ENCODE measurements at regions not wholly inside any gene's neighbourhood (a gene's known extent, or its start where the extent isn't known, plus 50 kb on each side); places are given as distances from the start of the nearest gene placed in this dataset.

- no peak overlapping the region for H2AFZ ChIP-seq (ENCODE audit: low read depth)
- H3K9me2 ChIP-seq, result no peaks in the 10 kb centered on the region
- H3K27me3 ChIP-seq (ENCODE audit: insufficient read depth), result no peaks in the 10 kb centered on the region
- H3K9ac ChIP-seq, result no peak overlapping the region
- H3K4me2 ChIP-seq, result no peak overlapping the region
- no peak for DNase-seq
- no peaks in the 10 kb centered on the region for H4K20me1 ChIP-seq (ENCODE audit: insufficient read depth)
- TF ChIP-seq TAF1 (IDR thresholded peaks at IDR 0.05; ENCODE audit: borderline replicate concordance, low read depth, low read length) (no peak), TCF12 (IDR thresholded peaks at IDR 0.05) (no peak), REST (IDR thresholded peaks at IDR 0.05; ENCODE audit: low read depth, low read length) (no peak), EZH2phosphoT487 (IDR thresholded peaks at IDR 0.05; ENCODE audit: borderline replicate concordance, low read depth) (no peak), CHD2 (IDR thresholded peaks at IDR 0.05; ENCODE audit: low read length, partially characterized antibody) (no peak), GATA2 (CRISPR knock-in tag; IDR thresholded peaks at IDR 0.05) (no peak), USF1 (IDR thresholded peaks at IDR 0.05; ENCODE audit: borderline replicate concordance, low read depth) (no peak), YY1 (IDR thresholded peaks at IDR 0.05; ENCODE audit: low read depth) (no peak), RXRA (IDR thresholded peaks at IDR 0.05; ENCODE audit: borderline replicate concordance, low read depth) (no peak), GABPA (IDR thresholded peaks at IDR 0.05; ENCODE audit: low read depth) (no peak), ELF1 (IDR thresholded peaks at IDR 0.05) (no peak), JUND (IDR thresholded peaks at IDR 0.05) (no peak), TEAD4 (IDR thresholded peaks at IDR 0.05; ENCODE audit: borderline replicate concordance, insufficient read depth) (no peak), EP300 (IDR thresholded peaks at IDR 0.05; ENCODE audit: borderline replicate concordance in 1 of 2, low read depth in 1 of 2, low read length in 1 of 2) (no peak), CTCF (IDR thresholded peaks at IDR 0.05) (no peak), USF2 (IDR thresholded peaks at IDR 0.05; ENCODE audit: borderline replicate concordance, low read depth, low read length) (no peak), FOXM1 (IDR thresholded peaks at IDR 0.05; ENCODE audit: low read depth) (no peak)
- H3K4me1 ChIP-seq (ENCODE audit: control insufficient read depth in 1 of 2, insufficient read depth in 2 of 2, low read depth in 1 of 2, low read length in 1 of 2), result no peaks in the 10 kb centered on the region; a peak in 2 of 4 replicates
- ChIA-PET POLR2A (no interaction called here), CTCF (no interaction called here)
- H3K9me3 ChIP-seq, result no peaks in the 10 kb centered on the region
- no peaks in the 10 kb centered on the region for H3K79me2 ChIP-seq (ENCODE audit: insufficient read depth)
- peaks cover 0 to 6% of the 10 kb centered on the region in 2 experiments for H3K36me3 ChIP-seq (replicated peaks in 1 of 2; ENCODE audit: control insufficient read depth in 1 of 2, insufficient read depth in 2 of 2, low read length in 1 of 2)
- H3K27ac ChIP-seq (ENCODE audit: low read depth in 2 of 2, low read length in 1 of 2), result no peak overlapping the region
- no peaks in the 10 kb centered on the region for H3F3A ChIP-seq (replicated peaks; ENCODE audit: insufficient read depth)
- H3K4me3 ChIP-seq (ENCODE audit: low read depth in 2 of 2, low read length in 1 of 2), result no peak overlapping the region
- WGBS (ENCODE audit: low lambda C conversion rate), result 75% methylated on average over 3 of the region's 3 CpGs
Measured at GRCh38 chr7:32661501-32661900, 166.2 kb downstream of the AVL9 start.
